Hematopoietic multipotent progenitor cell treated with erythropoietin and hydrocortisone succinate and interleukin-3 and kit ligand, for 8 days (in vitro differentiated cells): ENCODE measurements at regions not wholly inside any gene's neighbourhood (a gene's known extent, or its start where the extent isn't known, plus 50 kb on each side); places are given as distances from the start of the nearest gene placed in this dataset.

Source experiments
- DNase-seq: peaks from one replicate; pipeline ENCODE4 v3.0.0-alpha.2; 2015

GRCh38 chrX:36436361-36436760 is 516.8 kb downstream of the CFAP47 start:
- DNase-seq: no peak

DNA sequence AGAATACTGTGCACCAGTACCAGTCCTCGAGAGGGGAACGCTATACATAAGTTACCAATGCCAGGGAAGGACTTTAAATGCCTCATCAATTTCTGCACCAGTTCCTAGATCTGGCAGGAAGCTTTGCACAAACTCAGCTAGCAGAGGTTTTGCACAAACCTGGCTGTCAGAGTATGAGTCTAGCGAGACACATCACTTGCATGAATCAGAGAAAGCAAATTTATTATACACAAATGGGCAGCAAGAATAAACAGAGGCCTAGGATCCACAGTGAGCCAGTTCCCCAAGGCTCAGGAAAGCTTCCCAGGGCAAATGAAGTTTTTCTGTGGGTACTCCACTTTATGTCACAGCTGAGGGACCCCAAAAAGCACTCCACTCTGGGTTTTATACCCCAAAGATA is 523.5 kb downstream of the CFAP47 start:
- DNase-seq: no peak

DNA sequence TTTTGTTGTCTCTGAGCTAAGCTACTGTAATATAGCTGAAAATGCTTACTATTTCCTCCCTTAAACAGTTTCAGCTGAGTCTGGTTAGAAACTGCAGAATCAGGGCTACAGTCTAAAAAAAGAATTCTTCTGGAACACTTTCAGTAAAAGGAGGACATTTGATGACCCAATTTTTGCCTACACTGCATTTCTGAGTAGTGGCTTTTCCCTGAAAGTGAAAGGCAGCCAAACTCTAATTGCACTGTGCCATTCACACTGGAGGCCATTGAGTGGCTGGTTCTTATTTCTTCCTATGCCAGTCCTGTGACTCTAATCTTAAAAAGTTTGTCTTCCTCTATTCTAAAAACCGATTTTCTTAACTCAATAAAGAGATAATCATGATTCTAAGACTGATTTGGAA is 526.0 kb downstream of the CFAP47 start:
- no peak for DNase-seq

- no peak for DNase-seq
Observed at GRCh38 chrX:36462142-36462541, 542.6 kb downstream of the CFAP47 start.

- no peak for DNase-seq
Observed at GRCh38 chrX:36480441-36480990, 527.6 kb upstream of the FAM47C start.

GRCh38 chrX:36501169-36501702 is 506.9 kb upstream of the FAM47C start:
- DNase-seq: no peak

DNA sequence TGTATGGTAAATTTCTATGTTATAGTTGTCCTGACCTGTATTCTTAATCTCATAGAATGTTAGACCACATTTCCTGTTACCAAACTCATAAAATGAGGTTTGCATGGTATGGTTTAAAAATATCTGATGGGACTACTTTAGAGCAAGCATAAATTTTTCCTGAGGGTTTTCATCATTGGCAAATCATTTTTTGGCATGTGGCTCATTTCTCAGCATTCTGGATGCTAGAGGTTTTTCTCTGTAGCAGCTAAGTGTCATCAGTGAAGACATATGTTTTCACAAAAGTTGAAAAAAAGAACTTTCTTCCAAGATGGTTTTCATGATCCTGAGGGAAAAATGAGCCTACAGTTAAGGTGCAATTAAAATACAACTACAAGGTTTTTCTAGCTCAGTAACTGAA is 503.5 kb upstream of the FAM47C start:
- DNase-seq: no peak

DNA sequence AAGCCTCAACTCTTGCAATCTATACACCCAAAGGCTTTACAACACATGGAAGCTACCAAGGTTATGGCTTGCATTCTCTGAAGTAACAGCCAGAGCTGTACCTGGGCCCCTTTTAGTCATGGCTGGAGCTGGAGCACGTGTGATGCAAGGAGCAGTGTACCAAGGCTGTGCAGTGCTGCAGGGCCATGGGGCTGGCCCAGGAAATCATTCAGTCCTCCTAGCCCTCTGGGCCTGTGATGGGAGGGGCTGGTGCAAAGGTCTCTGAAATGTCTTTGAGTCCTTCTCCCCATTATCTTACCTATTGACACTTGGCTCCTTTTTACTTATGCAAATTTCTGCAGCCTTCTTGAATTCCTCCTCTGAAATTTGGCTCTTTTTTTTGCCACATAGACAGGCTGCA is 500.1 kb upstream of the FAM47C start:
- DNase-seq: no peak

DNA sequence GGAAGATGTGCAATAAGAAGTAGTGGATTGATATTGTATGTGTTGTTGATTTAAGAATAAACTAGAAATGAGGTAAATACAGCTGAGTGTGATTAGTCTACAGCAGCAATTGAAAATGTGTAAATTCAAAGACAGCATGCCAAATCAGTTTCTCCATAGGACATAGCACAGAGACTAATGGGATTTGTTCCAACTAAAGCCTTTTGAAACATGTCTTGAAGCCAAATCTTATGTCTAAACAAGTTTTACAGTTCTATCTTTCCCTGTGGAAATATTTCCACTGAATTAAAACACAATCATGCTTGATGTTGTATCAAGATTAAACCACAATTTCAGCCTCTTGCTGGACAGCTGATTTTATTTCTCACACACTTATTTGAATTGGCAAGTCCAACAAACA is 497.4 kb upstream of the FAM47C start:
- no peak for DNase-seq

GRCh38 chrX:36528661-36529060 is 479.5 kb upstream of the FAM47C start:
- DNase-seq: no peak

GRCh38 chrX:36534900-36535299 is 473.3 kb upstream of the FAM47C start:
- no peak for DNase-seq

DNA sequence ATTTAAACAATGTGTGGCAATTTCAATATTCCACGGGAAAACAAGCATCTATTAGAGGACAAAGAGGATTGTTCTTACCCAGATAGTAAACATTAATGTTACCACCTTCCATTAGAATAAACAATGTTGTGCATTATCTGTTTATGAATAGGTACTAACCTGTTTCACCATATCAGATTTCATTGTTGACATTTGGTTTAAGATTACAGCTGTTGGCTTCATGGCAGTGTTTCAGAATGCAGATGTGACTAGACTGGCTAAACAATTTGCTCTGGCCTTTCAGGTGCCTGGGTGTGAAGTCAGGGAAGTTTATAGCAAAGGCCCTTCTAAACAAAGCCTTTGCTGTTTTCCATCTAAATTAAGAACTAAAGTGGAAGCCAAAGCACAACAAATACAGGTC is 464.7 kb upstream of the FAM47C start:
- DNase-seq: no peak

DNA sequence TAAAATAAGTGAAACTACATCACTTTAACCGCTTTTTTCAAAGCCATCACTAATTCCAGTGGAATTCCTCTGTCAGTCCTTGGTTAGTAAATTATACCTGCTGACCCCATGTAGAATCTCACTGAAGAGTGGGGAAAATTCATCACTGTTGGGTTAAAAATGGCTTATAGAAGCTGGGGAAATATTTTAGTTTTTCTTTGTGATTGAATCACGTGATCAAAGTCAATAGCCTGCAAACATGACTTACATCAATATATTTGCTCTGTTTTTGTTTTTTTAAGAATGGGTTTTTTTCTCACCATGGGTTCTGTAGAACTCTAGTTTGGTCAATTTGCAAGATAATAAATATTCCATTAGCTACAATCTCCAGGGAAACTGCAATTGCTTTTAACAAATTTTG is 445.2 kb upstream of the FAM47C start:
- no peak for DNase-seq

- no peak for DNase-seq
Observed at GRCh38 chrX:36568946-36569345, 439.2 kb upstream of the FAM47C start.

- no peak for DNase-seq
Observed at GRCh38 chrX:36573720-36574119, 434.4 kb upstream of the FAM47C start.

DNA sequence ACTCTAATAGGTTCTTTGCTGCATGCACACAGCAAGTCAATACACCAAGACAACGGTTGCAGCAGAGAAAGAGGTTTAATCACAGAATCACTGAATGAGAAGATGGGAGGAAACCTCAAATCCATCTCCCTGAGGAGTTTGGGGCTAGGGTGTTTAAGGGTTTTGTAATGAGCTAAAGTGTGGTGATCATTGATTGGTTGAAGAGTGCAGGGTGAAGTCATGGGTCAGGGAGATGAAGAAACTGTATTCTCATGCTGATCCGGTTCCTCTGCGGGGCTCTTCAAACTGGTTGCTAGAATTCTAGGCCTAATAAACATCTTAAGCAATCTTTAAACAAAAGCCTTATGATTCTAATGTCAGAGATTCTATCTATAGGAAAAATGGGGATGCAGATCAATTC is 432.5 kb upstream of the FAM47C start:
- no peak for DNase-seq

GRCh38 chrX:36577006-36577405 is 431.2 kb upstream of the FAM47C start:
- no peak for DNase-seq

DNA sequence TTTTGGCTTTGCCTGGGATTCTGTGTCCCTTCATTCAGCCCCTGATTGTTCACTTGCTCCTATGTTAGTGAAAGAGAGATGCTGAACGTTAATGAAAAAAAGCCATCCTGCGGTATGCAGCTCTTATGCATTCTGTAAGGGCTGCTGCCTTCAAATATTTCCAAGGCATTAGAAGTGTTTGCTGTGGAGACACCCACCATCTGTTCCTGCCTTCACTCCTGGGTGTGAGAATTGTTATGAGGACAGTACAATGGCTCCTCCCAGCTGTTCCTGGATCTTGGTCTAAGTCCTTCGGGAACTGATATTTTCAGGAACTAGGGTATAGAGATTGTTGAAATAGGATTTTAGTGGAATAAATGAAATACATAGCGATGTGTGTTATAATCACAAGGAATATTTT is 427.1 kb upstream of the FAM47C start:
- DNase-seq: no peak

DNA sequence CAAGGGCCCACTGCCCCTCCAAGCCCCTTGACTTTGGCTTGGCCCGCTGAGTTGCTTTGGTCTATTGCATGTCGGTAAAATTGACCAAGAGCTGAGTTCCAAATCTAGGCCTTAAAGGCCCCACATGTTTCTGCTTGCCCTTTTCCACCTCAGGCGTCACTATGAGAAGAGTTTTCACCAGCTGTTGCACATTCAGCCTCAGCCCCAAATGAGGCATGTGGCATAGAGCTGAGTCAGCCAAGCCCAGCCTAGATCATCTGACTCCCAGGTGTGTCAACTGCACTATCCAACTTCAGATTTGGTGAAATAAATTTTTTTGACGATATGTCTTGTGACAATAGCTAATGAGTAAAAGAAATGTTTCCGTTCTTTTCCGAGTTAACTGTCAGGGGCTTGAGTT is 424.5 kb upstream of the FAM47C start:
- DNase-seq: no peak

GRCh38 chrX:36609616-36610585 is 398.3 kb upstream of the FAM47C start:
- DNase-seq: no peak

GRCh38 chrX:36626898-36627297 is 381.3 kb upstream of the FAM47C start:
- no peak for DNase-seq

DNA sequence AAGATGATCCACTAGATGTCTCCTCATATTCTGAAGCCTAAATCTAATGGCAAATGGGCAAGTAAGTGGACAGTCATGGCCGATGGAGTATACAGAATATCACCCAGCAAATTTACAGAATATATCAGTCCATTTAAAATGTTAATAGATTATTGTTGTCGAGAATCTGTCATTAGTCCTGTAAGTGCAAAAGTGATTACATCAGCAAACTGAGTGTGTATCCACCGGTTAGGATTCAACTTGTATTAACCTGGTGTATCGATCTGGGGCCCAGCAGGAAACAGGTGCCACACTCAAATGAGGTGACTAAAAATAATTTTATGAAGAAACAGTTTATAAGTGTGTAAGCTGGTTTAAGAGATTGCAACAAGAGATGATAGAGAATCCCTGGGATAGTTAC is 367.9 kb upstream of the FAM47C start:
- no peak for DNase-seq

GRCh38 chrX:36642052-36642451 is 366.1 kb upstream of the FAM47C start:
- DNase-seq: no peak

- no peak for DNase-seq
Observed at GRCh38 chrX:36650622-36651021, 357.5 kb upstream of the FAM47C start.
